Limb (tissue), 2 donors: ENCODE measurements at regions not wholly inside any gene's neighbourhood (a gene's known extent, or its start where the extent isn't known, plus 50 kb on each side); places are given as distances from the start of the nearest gene placed in this dataset.

Experiments
- DNase-seq, 2 donors: peaks; one replicate each; pipeline ENCODE4 v3.0.0-alpha.2; 2016; ENCODE audit errors: extremely low spot score in 2 of 2

DNA sequence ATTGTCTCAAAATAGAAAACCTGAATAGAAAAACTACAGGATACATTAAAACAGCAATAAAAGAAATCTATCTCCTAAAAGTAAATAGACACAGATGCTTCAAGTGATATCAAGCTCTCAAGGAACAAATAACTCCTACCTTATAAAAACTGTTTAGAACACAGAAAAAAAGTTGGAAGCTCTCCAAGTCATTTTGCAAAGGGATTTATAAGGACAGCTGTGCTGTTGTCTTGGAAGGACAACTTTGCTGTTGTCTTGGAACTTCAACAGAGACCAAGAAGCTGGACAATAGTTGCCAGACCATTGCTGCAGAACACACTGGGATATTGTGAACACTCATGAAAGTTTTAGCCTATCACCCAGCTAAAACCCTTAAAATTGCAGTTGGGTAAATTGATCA is 780.7 kb downstream of the FLRT2 start:
- DNase-seq = no peak

DNA sequence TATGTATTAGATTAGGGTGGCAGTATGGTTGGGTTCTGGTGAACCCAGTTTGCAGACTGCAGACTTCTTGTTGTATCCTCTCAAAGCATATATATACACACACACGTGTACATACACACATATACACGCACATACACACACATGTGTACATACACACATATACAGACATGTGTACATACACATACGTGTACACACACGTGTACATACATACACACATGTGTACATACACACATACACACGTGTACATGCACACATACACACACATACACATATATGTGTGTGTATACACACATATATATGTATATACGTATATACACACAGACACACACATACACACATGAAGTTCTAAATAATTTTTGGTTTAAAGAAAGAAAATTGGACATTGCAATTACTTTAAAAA is 780.2 kb downstream of the FLRT2 start:
- DNase-seq = no peak

DNA sequence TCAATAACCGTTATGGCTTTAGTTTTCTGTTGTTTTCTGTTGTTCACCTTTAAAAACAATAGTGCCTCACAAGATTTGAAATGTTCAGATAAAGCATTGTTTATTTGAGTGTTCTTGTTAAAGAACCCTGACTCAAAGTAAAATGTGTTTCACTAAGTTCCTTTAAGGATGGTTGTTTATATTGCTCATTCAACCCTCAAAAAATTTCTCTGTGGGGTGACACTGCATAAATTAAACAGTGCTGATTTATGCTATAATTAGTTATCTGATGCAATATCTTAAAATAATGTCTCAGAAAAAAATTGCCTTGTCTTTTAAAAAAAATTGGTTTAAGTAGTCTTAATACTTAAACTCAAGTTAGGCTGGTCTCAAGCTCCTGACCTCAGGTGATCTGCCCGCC is 775.1 kb downstream of the FLRT2 start:
- DNase-seq = no peak

DNA sequence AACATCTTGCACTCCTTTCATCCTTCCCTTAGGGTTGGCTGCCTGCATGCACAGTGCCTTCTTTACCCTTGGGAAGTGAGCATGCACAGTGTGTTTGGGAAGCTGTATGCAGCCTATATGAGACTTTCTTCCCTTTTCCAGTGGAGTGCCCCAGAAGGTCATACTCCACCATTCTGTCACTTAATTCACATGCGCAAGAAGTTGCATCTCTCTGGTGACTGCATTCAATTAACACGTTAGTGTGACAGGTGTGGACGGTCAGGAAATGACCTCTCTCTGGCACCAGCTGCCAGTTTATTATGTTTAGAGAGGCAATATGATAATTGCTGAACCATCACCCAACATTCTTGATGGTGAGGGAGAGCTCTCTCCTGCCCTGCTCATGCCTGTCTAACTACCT is 770.0 kb downstream of the FLRT2 start:
- no peak for DNase-seq

DNA sequence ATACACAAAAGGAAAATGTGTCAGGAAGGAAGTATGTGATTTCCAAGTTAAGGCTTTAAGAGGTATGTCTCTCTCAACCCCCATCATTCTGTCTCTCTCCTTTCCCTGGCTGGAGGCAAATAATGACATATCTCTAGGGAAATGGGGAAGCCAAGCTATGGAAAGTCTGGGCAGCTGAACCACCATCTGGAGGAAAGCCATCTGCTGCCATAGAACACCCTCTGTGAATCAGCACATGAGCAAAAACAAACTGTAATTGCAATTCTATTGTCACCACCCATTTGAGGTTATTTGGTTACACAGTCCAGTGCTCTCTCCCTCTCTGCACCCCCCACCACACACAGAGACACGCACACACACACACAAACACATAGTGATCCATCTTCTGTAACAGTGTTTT is 766.2 kb downstream of the FLRT2 start:
- DNase-seq = peak; percentile 30 to 35

DNA sequence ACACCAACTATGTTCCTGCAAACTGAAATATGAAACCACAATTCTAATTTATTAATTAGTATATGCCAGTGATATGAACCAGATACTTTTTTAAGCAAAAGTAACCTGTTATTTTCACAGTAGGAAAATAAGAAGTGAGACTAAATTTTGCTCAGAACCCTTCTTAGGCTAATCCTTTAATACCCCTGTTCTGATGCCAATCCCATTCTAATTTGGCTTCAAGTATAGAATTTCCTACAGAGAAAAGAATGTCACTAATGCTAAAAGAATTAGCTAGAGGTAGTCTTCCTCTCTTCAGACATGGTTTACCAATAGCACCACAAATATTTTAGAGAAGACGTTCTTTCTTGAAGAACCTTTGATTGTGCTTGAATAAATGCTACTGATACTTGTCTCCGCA is 758.4 kb downstream of the FLRT2 start:
- no peak for DNase-seq

DNA sequence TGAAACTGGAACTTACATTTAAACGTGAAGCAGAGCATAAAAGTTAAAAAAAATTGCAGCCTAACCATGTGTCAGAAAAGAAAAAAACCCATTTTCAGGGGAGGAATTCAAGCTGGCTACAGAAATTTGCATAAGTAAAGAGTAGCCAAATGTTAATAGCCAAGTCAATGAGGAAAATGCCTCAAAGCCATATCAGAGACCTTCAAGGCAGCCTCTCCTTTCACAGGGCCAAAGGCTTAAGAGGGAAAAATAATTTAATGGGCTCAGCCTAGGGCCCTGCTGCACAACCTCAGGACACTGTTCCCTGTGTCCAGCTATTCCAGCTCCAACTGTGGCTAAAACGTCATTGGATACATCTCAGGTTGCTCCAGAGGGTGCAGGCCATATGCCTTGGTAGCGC is 749.5 kb downstream of the FLRT2 start:
- no peak for DNase-seq

DNA sequence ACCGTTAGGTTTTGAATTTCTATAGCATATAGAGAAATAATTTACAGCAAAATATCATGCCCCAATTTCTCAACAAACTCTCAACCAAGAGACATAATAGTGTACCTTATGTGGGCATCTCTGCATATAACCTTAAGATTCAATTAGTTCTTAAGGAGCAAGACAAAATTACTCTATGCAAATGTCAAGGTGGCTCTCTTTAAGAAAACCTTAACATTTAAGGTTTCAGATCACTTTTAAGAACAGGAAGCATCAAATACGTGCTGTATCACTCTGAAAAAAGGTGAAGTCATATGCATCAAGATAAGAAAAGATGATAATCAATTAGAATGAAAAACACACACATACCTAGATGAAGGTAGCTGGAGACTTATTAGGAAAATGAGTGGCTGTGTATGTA is 728.0 kb downstream of the FLRT2 start:
- no peak for DNase-seq

DNA sequence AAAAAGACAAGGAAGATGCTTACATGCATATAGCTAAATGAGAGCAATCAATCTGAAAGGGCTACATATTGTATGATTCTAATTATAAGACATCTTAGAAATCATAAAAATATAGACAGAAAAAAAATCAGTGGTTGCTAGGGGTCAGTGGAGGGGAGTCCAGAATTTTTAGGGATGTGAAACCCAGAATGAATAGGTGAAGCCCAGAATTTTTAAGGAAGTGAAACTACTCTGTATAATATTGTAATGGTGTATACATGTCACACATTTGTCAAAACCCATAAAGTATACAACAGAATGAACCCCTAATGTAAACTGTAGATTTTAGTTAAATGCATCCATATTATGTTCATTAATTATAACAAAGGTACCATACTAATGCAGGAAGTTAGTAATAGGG is 713.2 kb downstream of the FLRT2 start:
- no peak for DNase-seq

DNA sequence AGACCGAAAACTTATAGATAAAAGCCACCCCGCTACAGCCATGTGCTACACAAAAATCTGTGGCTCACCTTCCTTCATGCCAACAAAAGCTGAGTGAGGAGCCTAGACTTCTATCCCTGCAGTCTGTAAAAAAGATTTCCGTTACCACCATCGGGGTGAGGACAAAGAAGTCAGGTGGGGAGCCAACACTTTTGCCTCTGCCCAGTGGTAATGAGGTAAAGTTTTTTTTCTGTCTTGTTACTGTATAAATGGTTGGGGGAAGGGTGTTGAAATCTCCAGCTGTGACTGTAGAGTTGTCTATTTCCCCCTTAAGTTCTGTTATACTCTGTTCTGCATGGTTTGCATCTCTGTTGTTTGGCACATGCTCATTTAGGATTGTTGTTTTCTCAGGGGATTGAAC is 707.8 kb downstream of the FLRT2 start:
- DNase-seq = no peak

DNA sequence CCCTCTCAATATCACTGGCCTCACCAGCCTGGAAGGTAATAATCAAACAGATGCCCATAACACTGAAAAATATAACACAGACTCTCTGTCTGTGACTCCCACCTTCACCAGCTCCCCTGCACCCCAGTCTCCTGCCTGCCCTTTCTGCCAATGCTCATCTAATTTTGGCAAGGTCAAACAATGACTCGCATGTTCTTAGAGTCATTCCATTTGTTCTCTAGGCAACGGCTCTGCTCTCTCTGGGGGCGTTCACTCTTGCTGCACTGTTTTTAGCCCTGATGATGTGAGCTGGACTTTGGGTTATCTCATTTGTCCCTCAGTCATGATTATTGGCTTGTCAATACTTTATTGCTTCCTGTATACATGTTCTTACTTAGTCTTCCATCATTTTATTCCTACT is 691.8 kb downstream of the FLRT2 start:
- DNase-seq = no peak

DNA sequence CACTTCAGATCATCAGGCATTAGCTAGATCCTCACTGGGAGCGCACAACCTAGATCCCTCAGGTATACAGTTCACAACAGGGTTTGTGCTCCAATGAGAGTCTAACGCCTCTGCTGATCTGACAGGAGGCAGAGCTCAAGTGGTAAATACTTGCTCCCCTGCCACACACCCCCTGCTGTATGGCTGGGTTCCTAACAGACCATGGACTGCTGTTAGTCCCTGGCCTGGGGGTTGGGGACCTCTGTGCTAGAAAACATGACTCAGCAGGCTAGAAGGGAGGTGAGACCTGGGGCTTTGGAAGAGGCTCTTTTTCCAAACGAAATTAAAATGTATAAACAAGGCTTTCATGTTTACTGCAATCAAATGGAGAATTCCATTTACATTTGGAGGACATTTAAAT is 691.1 kb downstream of the FLRT2 start:
- DNase-seq = no peak

DNA sequence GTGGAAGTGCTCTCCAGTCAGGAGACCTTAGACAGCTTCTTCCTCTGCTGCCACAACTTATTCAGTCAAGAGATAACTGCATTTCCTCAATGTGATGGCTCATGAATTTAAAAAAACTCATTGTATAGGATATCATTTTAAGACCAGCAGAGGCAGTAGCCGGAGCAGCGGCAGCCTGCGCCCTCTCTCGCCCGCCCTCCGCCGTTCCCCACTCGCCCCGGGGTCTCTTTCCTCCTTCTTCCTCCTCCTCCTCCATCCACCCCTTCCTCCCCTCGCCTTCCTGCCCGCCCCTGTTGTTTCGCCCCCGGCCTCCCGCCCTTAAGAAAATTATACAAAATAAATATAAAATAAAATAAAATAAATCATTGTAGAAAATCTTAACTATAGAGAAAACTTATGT is 687.6 kb downstream of the FLRT2 start:
- no peak for DNase-seq

DNA sequence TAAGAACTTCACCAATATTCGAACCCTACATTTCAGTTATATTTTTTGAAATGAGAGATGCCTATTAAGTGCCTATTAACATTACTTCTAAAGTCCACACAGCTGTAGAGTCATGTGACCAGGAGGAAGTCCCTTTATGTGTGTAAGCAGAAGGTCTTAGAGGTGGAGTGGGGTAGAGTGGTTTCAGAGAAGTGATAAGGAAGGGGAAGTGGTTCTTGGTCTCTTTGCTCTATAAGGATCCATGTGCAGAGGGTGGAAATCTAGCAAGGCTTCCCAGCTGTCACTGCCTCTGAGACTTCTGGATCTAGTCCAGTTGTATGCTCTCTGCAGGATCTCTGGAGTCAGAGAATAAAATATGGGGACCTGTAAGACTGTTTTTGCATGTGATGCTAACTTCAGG is 673.9 kb downstream of the FLRT2 start:
- DNase-seq = no peak

DNA sequence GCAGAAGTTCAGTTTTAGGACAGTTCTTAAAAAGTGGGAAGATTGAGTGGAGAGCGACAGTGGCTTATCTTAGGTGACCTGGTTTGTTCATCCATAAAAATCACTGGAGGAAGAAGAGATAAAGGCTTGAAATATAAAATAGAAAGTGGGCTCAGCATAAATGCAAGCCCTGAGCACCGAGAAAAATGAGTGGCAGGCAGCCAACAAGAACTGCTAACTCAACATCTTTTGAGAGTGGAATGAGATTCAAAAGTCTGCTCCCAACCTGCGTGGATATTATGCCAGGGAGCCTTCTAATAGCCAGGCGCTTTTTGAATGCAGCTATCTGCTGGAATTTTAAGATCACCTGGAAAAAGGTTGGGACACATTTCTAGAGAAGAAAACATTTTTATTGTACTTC is 666.5 kb downstream of the FLRT2 start:
- peak in 1 of 2 donors; percentile 46 for DNase-seq

DNA sequence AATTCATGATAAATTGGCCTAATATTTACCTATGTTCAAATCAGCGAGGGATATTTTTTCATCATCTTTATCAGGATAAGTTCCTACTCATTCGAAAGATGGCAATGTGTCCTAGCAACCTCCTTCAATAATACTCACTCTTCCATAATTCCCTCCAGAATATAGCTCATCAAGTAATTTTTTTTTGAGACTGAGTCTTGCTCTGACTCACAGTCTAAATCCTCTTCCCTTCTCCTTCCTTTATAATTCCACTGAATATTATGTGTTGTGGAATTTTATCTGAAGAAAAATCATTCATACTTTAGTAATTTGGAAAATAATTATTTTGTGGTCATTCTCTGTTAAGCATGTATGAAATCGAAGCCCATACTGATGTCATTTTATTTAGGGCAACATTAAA is 663.8 kb downstream of the FLRT2 start:
- no peak for DNase-seq

DNA sequence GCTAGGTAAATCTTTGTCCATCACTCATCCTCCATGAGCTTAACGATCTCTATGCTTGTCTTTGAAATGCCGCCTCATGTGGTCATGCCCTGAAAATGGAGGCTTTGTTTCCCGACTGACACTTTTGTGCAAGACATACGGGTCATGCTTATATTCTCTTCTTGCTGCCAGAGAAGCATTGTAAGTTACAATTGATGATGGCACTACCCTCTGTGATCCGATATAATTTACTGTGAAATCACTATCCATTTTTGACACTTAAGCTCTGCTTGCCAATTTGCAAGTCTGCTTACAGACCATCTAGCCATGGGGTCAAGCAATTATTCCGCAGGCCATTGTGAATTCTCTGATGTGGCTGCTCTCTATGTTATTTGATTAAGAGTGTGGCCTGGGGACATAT is 650.0 kb downstream of the FLRT2 start:
- DNase-seq = no peak

DNA sequence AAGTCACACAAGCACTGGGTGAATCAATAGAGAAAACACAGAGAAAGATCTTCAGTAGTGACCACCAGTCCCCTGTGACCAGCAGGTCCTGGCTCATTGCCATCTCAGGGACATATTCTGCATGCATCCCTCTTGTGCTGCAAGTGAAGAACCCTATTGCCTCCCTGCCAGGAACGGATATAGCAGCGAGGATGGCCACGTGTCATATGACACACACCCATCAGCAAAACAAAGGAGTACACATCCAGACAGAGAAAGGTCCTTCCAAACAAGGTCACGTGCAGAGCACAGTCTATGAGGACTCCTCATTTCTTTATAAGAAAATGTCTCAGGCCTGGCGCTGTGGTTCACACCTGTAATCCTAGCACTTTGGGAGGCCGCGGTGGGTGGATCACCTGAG is 638.4 kb downstream of the FLRT2 start:
- no peak for DNase-seq

DNA sequence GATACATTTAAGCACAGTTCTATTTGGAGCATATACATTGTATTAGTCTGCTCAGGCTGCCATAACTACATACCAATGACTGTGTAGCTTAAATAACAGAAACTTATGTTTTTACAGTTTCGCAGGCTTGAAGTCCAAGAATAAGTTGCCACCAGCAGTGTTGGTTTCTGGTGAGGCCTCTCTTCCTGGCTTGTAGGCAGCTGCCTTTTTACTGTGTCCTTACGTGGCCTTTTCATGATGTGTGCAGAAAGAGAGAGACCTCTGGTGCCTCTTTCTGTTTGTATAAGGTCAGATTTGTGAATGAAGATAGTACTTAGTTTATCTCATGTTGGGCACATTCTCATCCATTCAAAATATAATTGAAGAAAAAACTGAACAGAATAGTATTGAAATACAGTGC is 636.6 kb downstream of the FLRT2 start:
- no peak for DNase-seq

DNA sequence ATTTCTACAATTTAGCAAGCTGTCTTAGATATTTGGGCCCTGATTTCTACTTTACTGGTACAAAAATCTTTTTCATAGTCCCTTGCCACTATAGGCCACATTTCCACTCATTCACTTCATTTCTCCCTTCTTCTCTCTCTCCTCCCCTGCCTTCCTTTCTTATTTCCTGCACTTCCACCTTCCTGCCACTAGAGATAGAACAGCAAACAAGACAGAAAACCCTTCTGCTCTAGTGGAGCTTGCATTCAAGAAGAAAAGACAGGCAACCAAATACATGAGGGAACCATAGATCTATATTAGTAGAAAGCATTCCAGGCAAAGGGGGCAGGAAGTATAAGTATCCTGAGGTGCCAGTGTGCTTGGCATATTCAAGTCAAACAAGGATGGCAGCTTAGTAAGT is 623.5 kb downstream of the FLRT2 start:
- no peak for DNase-seq

DNA sequence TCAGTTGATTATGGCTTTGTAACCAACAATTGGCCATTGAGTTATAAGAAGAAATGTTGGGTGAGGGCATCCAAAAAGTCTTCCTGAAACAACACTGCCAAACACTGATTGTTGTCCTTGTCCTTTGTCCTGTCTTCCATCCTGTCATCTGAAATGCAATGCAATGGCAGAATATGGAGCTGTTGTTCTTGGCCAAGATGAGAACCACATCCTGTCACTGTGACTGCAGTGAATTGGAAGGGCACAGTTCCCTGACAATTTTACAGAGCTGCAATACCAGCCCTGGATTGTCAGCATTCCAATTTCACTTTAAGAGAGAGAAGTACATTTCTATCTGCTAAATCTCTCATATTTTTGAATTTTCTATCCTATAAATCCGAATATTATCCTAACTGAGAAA is 613.3 kb downstream of the FLRT2 start:
- no peak for DNase-seq

DNA sequence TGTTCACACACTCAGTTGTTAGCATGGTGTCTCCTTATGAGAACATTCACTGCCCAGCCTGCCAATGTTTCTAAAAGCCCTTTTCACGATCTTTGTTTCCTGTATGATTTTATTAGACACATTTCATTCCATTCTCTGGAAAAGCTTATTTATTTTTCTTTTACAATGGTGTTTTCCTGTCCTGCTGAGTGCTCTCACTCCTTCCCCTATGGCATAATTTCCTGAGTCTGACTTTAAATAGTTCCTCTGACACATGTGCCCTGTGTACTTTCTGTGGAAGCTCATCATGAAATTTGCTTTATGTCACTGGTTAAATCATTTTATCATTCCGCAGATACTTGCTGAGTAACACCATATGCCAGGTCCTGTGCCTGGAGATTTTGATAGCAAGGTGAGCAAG is 612.0 kb downstream of the FLRT2 start:
- DNase-seq = no peak

DNA sequence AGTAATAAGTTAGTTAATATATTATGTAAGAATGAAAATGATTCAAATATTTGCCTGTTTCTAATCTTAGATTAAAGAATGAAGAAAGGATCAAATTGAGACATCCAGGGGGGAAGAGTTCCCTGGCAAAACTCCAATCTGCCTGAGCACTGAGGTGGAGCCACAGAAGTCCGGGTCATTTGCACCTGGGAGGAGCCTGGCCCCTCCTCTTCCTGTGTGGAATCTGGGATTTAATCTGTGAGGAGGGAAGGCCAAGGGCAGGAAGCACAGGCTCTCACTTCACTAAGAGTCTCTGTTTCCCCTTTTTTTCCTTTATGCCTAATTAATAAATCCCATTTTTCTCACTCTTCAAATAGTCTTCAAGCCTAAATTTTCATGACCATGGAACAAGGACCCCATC is 599.5 kb downstream of the FLRT2 start:
- DNase-seq = no peak

DNA sequence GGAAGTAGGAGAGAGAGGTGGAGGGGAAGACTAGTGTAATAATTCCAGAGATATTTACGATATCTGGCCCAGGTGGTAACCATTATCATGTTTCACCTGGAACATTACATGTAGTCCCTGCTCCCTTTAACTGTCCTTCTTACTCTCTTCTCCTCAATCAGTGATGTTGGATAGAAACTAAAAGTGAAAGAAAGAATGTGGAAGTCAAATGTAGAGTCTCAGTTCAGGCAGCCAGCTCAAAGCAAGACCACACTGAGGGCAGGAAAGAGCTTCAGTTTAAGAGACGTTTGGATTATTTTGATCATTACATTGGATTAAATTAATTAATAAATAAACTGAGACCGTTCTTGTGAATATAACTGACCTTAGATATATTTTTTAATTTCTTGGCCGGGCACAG is 594.4 kb downstream of the FLRT2 start:
- no peak for DNase-seq

DNA sequence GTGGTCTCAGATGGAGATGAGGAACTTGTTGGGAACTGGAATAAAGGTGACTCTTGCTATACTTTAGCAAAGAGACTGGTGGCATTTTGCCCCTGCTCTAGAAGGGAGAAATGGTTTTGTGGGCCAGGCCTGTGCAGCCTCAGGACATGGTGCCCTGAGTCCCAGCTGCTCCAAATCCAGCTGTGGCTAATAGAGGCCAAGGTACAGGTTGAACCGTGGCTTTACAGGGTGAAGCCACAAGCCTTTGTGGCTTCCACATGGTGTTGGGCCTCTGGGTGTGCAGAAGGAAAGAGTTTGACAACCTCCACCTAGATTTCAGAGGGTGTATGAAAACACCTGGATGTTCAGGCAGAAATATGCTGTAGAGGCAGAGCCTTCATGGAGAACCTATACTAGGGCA is 586.0 kb downstream of the FLRT2 start:
- DNase-seq = no peak
